HG02943 (cell line): ENCODE measurements at regions not wholly inside any gene's neighbourhood (a gene's known extent, or its start where the extent isn't known, plus 50 kb on each side); places are given as distances from the start of the nearest gene placed in this dataset.

ENCODE experiments used
- ATAC-seq: cut with Tn5 transposase; IDR thresholded peaks from one replicate; pipeline ENCODE4 v1.9.1; 2021; ENCODE audit warnings: mild to moderate bottlenecking, low read depth, moderate library complexity; ENCODE audit not compliant: unreplicated experiment

GRCh38 chr7:17507717-17508116 is 209.3 kb downstream of the AHR start:
- no peak for ATAC-seq

DNA sequence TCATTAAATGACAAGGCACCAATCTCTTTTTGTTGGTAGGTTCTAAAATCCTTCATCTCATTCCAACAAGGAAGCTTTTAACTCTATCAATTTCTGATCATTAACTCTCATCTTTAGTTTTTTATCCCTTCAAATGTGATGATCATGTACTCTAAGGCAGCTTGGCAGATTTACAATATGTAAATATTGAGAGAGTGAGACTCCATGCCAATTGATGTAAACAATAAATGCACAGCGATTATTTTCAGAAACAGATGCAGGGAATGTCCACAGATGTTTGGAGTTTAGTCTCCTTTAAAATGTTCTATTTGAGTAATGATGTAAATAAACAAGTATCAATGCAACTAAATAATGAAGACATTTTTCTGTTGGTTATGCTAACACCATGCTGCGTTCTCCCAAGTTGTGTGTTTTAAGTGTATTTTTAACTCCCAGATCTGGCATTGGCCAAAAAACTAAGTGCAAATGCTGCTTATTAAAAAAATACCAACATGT is 213.8 kb downstream of the AHR start:
- ATAC-seq: no peak

DNA sequence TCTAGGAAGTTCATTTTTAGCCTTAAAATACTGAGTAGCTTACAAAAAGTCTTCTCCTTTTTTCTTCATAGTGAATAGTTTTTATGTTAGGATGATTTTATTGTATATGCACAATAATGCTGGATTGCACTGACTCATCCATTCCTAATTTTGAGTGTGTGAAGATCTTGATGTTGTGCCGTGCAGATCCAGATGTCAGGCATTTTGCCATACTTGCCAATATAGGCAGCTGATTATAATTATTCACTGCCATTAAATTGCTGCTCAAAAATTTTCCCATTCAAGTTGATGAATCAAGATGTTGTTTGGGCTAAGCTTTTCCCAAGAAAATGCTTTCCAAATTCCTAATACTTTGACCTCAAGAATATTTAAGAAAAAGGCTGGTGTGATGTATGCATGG is 218.3 kb downstream of the AHR start:
- no peak for ATAC-seq

- no peak for ATAC-seq
These were observed 222.5 kb downstream of the AHR start for GRCh38 chr7:17520941-17521340.

DNA sequence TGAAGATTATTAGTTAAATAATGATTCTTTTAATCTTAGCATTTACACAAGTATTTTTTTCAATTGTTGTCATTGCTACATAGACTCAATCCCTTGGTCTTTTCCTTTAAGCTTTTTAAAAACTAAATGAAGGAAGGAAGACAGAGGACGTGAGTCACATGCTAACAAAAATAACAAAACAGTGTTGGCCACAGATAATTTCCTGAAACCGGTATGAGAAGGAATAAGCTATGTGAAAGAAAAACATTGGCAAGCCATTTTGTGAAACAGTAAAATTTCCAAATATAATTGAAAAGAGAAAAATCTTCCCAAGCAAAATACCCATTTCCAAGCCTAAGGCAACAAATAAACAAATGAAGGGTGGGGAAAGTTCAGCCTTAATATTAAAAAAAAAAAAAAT is 223.0 kb downstream of the AHR start:
- no peak for ATAC-seq

- ATAC-seq: no peak
These were observed 225.6 kb downstream of the AHR start for GRCh38 chr7:17523813-17524739.

DNA sequence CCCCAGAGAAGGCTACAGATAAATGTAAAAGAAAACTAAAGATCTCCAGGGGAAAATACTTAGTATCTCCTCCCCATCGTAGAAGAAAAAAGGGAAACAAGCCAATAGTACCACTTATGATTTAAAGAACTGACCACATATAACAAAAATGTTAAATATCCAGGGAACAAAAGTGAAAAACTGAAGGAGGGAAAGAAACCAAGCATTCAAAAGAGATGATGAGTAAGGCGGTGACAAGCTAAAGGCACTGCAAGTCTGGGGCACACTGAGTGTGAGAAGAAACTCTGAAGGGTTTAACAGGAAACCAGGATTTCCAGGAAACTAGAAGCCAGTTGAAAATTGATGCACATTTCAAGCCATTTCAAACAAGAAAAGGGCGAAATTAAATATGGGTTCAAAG is 226.3 kb downstream of the AHR start:
- no peak for ATAC-seq

DNA sequence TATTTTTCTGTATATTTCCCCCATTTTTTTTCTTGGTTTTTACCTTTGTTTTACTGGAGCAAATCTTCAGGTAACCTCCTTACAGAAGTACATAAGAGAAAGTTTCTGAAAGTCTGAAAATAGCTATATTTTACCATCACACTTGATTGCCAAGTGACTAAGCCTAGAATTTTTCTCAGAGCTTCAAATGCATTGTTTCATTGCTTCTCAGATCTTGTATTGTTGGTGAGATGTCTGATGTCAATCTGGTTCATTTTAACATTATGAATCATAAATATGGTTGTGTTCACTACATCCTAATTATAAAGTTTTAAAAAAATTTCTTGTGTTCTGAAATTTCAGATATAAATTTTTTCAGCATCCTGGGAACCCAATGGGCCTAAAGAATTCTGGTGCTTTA is 228.2 kb downstream of the AHR start:
- ATAC-seq: no peak

- ATAC-seq: no peak
These were observed 230.2 kb downstream of the AHR start for GRCh38 chr7:17528636-17529035.

GRCh38 chr7:17530244-17530643 is 231.8 kb downstream of the AHR start:
- ATAC-seq: no peak

DNA sequence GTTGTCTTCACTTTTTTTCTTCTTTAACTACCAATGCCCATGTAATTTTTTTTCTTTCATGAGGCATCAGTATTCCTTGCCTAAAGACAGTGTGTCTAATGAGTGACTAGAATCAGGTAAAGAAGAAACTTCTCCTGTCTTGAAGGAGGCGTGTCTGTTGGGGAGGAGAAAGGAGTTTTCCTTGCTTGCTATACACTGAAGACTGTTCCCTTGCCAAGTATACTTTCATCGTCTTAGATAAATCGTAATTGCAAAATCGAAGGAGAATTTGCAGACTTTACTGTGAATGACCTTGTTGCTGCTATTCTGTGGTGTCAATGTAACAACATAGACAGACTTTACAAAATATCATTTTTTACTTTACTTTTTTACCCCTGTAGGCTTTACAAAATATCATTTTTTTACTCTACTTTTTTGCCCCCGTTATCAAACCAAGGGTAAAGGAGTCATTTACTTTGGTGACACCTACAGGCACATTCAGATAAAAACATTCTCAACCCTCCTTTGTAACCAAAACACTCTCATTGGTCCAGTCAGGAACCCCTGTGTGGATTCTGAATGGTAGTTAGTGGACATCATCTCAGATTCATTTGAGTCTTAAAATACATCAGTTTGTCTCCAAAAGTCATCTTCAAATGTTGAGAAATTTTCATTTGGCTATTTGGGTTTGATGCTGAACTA is 232.4 kb downstream of the AHR start:
- no peak for ATAC-seq

DNA sequence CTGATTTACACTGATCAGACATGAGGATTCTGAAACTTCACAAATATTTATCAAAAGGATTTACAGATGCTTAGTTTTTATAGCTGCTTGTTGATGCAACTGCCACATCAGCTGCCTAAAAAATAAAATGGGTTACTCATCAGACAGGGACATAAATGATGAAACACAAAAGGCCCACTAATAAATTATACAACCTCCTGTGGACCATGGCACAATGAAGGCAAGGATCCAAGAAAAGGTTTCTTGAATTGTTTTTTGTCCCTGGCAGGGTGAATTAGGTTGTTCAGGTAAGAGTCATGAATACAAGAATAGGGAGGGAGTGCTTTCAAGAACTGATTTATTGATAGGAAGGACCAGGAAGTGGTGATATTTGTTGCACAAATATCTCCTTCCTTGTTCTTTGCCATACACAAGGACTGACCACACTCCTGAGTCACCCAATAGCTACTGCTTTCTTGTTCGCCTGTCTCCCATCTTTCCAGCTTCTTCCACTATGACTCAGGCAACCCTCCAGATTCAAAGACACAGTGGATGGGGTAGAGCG is 234.5 kb downstream of the AHR start:
- no peak for ATAC-seq

- no peak for ATAC-seq
These were observed 235.9 kb downstream of the AHR start for GRCh38 chr7:17534348-17534747.

- no peak for ATAC-seq
These were observed 237.3 kb downstream of the AHR start for GRCh38 chr7:17535776-17536175.

DNA sequence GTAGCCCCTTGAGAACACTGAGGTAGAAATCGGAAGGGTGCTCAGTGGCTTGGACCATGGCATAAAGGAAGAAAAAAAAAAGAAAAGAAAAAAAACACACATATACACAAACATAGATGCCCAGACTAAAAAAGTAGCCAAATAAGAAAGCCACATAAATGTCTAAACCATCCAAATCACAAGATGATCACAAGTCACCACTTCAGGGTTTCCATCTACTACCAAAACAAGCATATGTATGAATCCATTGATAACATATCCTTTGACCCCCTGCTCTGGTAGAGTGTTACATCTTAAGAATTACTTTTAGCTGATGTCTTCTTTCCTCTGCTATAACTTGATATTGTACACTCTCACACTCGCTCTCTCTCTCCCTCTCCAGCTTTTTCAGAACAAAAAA is 245.9 kb downstream of the AHR start:
- ATAC-seq: no peak

DNA sequence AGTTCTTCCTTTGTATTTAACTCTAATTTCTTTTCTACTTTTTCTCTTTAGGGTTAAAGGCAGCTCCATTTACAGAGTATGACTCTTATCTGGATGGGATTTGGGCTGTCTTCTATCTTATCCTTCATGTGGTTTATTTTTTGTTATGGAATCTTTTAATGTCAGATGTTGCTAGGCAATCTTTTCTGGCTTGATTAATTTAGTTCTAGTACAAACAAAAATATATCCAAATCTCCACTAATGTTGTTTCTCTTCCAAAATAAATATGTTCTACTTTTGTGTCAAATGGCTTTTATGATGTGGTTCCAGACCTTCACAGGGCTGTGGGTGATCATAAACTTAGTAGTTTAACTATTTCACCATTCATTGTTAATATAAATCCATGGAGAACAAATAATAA is 246.9 kb downstream of the AHR start:
- no peak for ATAC-seq

DNA sequence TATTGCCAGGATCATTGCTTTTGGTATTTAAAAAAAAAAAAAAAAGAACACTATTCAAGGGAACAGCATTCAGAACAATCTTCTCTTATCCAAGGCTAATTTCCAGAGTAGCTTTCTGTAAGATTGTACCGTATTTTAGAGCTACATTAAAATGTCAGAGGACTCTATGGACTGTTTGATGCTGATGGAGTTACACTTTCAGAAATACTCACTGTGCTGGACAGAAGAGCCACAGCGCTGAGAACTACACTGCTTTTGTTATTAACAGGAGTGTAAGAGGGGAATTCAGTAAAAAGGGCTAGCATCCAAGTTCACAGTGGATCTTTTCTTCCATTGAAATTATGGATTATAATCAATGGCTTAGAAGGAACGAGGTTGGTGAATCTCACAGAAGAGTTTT is 247.7 kb downstream of the AHR start:
- no peak for ATAC-seq

DNA sequence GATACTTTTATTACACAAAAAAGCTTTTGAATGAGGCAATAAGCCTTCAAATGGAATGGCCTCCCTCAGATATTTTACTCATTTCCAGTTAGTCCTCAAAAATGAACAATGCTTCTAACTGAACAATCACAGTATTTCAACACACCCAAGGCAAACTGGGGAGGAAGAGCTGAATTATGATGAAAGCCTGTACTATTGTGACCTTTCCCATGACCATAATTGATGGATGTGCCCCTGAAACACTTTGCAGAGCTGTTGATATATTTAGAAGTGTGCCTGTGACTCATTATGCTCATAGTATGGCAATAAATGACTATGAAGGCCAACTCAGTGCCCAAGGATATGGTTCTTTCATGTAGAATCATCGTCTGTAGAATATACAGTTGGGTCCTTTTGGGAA is 248.1 kb downstream of the AHR start:
- ATAC-seq: no peak

GRCh38 chr7:17548014-17548653 is 249.7 kb downstream of the AHR start:
- no peak for ATAC-seq

DNA sequence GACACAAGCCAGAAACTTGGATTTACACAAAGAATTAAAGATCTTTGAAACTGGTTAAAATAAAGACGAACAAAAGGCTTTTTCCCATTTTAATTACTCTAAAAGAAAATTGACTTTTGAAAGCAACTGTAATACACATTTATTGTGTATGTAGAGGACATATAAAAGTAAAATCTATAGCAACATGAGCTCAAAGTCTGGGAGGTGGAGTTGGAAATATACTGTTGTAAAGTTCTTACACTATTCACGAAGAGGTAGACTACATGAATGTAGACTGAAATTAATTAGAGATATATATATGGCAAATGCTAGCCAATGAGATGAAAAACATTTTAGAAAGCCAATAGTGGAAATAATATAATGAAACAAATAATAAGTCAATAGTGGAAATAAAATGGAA is 251.0 kb downstream of the AHR start:
- ATAC-seq: no peak

- no peak for ATAC-seq
These were observed 253.9 kb downstream of the AHR start for GRCh38 chr7:17552373-17552772.
